T-helper 2 cell (primary cell): ENCODE measurements at regions not wholly inside any gene's neighbourhood (a gene's known extent, or its start where the extent isn't known, plus 50 kb on each side); places are given as distances from the start of the nearest gene placed in this dataset.
"Not testable (repeated sequence)": the region's sequence is repeated elsewhere in the genome, so short reads cannot be mapped to it uniquely, and the experiment has no call there.

Experiments used
- DNase-seq, 5 experiments: peaks; one replicate each; pipeline versions ENCODE4 v3.0.0 to v3.0.0-alpha.2; 2012 to 2022

GRCh38 chr17:63185420-63185819 is 219.4 kb downstream of the TANC2 start:
- DNase-seq = no peak

GRCh38 chr17:63189082-63189481 is 223.0 kb downstream of the TANC2 start:
- DNase-seq = no peak

GRCh38 chr17:63189930-63190329 is 223.9 kb downstream of the TANC2 start:
- no peak for DNase-seq

GRCh38 chr17:63190821-63191370 is 224.9 kb downstream of the TANC2 start:
- DNase-seq = no peak

GRCh38 chr17:63191610-63192009 is 225.6 kb downstream of the TANC2 start:
- no peak for DNase-seq

- no peak for DNase-seq
Observed at GRCh38 chr17:63193827-63194226, 227.8 kb downstream of the TANC2 start.

GRCh38 chr17:63196772-63197335 is 230.8 kb downstream of the TANC2 start:
- peak in 1 of 5 experiments; percentile 13 for DNase-seq

- DNase-seq = no peak
Observed at GRCh38 chr17:63203652-63204051, 237.6 kb downstream of the TANC2 start.

- DNase-seq = no peak
Observed at GRCh38 chr17:63221939-63222338, 224.2 kb downstream of the CYB561 start.

GRCh38 chr17:63222655-63223054 is 223.5 kb downstream of the CYB561 start:
- peak in 1 of 5 experiments; percentile 4 for DNase-seq

- no peak for DNase-seq
Observed at GRCh38 chr17:63223212-63223911, 222.7 kb downstream of the CYB561 start.

- DNase-seq = no peak
Observed at GRCh38 chr17:63224644-63225043, 221.5 kb downstream of the CYB561 start.

GRCh38 chr17:63226720-63227119 is 219.4 kb downstream of the CYB561 start:
- DNase-seq = not testable (repeated sequence)

GRCh38 chr17:63231015-63231620 is 215.0 kb downstream of the CYB561 start:
- DNase-seq = not testable (repeated sequence)

GRCh38 chr17:63232565-63233310 is 213.4 kb downstream of the CYB561 start:
- DNase-seq = no peak

GRCh38 chr17:63240106-63240505 is 206.0 kb downstream of the CYB561 start:
- DNase-seq = no peak

- DNase-seq = no peak
Observed at GRCh38 chr17:63246344-63246743, 199.8 kb downstream of the CYB561 start.

GRCh38 chr17:63247706-63248105 is 198.4 kb downstream of the CYB561 start:
- DNase-seq = no peak

- DNase-seq = no peak
Observed at GRCh38 chr17:63249256-63250004, 196.7 kb downstream of the CYB561 start.

GRCh38 chr17:63250830-63251229 is 195.3 kb downstream of the CYB561 start:
- DNase-seq = no peak

GRCh38 chr17:63258785-63259184 is 187.3 kb downstream of the CYB561 start:
- no peak for DNase-seq

GRCh38 chr17:63262751-63263476 is 183.2 kb downstream of the CYB561 start:
- DNase-seq = no peak
